B cell (primary cell): ENCODE measurements at regions not wholly inside any gene's neighbourhood (a gene's known extent, or its start where the extent isn't known, plus 50 kb on each side); places are given as distances from the start of the nearest gene placed in this dataset.

Experiments used
- ATAC-seq: fragments of 200-7000 bp; cut with Tn5 transposase; one replicate; pipeline ENCODE4 v1.10.0; 2021; ENCODE audit warnings: low read depth, mild to moderate bottlenecking, moderate number of reproducible peaks, moderate library complexity
- CTCF ChIA-PET: fragments of 350-600 bp; sonication (Branson Sonifier 250); formaldehyde crosslinking; loops from one replicate; lab custom pipeline; 2021; ENCODE audit warnings: antibody characterized with exemption, inconsistent platforms; lab: Charles Lee
- POLR2A ChIA-PET: fragments of 350-600 bp; sonication (Branson Sonifier 250); formaldehyde crosslinking; loops from one replicate; lab custom pipeline; 2021; ENCODE audit warnings: antibody characterized with exemption; lab: Charles Lee
- DNase-seq: peaks from one replicate; pipeline ENCODE4 v3.0.0; 2013
- H2AFZ ChIP-seq: 2 replicates; pipeline ENCODE4 v1.6.1; 2012; ENCODE audit warnings: mild to moderate bottlenecking, low read depth, low read length; ENCODE audit not compliant: insufficient read depth, poor library complexity, severe bottlenecking
- H3K27ac ChIP-seq, 2 donors: 1 replicate in 1 of 2; 2 replicates in 1 of 2; pipeline ENCODE4 v1.5.1; 2012 to 2013; ENCODE audit warnings: low read length in 2 of 2, mild to moderate bottlenecking in 2 of 2, moderate library complexity in 1 of 2
- H3K27me3 ChIP-seq, 4 experiments: fragments of 200-600 bp in 1 of 4; sonication (generic) in 1 of 4; replicated peaks in 1 of 4; 1 replicate in 2 of 4; 2 replicates in 2 of 4; pipeline versions ENCODE4 v1.6.1 to v1.7.0; 2013 to 2016; ENCODE audit warnings: low read length in 3 of 4, mild to moderate bottlenecking in 2 of 4, mixed read lengths in 1 of 4, moderate library complexity in 1 of 4; ENCODE audit not compliant: insufficient read depth in 4 of 4, control insufficient read depth in 3 of 4; ENCODE audit errors: control extremely low read depth in 1 of 4
- H3K36me3 ChIP-seq, 2 experiments: replicated peaks in 1 of 2; 1 replicate in 1 of 2; 2 replicates in 1 of 2; pipeline versions ENCODE4 v1.6.1 to v1.7.1; 2013; ENCODE audit warnings: low read length in 1 of 2; ENCODE audit not compliant: insufficient read depth in 2 of 2, control insufficient read depth in 1 of 2; ENCODE audit errors: control extremely low read depth in 1 of 2, extremely low read depth in 1 of 2
- H3K4me1 ChIP-seq, 2 donors: fragments of 200-600 bp in 1 of 2; sonication (generic) in 1 of 2; 1 replicate in 1 of 2; 2 replicates in 1 of 2; pipeline versions ENCODE4 v1.5.1 to v1.6.1; 2013 to 2017; ENCODE audit warnings: low read length in 2 of 2; ENCODE audit not compliant: control insufficient read depth in 2 of 2, insufficient read depth in 2 of 2
- H3K4me2 ChIP-seq: replicated peaks from 2 replicates; pipeline ENCODE3; 2012; ENCODE audit warnings: mild to moderate bottlenecking, low read depth, low read length; ENCODE audit not compliant: poor library complexity, severe bottlenecking
- H3K4me3 ChIP-seq, 5 experiments: fragments of 200-600 bp in 1 of 5; sonication (generic) in 1 of 5; 1 replicate in 3 of 5; 2 replicates in 2 of 5; pipeline versions ENCODE4 v1.5.1 to v1.7.0; 2011 to 2016; ENCODE audit warnings: low read length in 4 of 5, mild to moderate bottlenecking in 4 of 5, low read depth in 2 of 5, control low read depth in 1 of 5, moderate library complexity in 1 of 5; ENCODE audit not compliant: insufficient read depth in 1 of 5; ENCODE audit errors: control extremely low read depth in 1 of 5, extremely low read depth in 1 of 5
- H3K79me2 ChIP-seq: fragments of 200-600 bp; sonication (generic); one replicate; pipeline ENCODE4 v1.6.0; 2016; ENCODE audit warnings: low read length; ENCODE audit not compliant: control insufficient read depth, insufficient read depth
- H3K9ac ChIP-seq: fragments of 200-600 bp; sonication (generic); 2 replicates; pipeline ENCODE4 v1.6.1; 2017; ENCODE audit warnings: mild to moderate bottlenecking, low read length, moderate library complexity
- H3K9me3 ChIP-seq, 3 donors: one replicate each; pipeline versions ENCODE4 v1.6.1 to v1.7.1; 2013; ENCODE audit warnings: low read length in 2 of 3; ENCODE audit not compliant: control insufficient read depth in 2 of 3, insufficient read depth in 1 of 3; ENCODE audit errors: control extremely low read depth in 1 of 3
- H4K20me1 ChIP-seq: 2 replicates; pipeline ENCODE4 v1.6.0; 2012; ENCODE audit warnings: mild to moderate bottlenecking, low read length; ENCODE audit not compliant: insufficient read depth, control insufficient read depth, poor library complexity, severe bottlenecking
- H3K27ac Mint-ChIP-seq: one replicate; pipeline ENCODE4 v1.8.0; 2021; ENCODE audit warnings: mixed read lengths
- H3K27me3 Mint-ChIP-seq: one replicate; pipeline ENCODE4 v1.8.0; 2021; ENCODE audit warnings: mixed read lengths
- H3K4me1 Mint-ChIP-seq: one replicate; pipeline ENCODE4 v1.8.0; 2021; ENCODE audit warnings: mixed read lengths
- H3K4me3 Mint-ChIP-seq: one replicate; pipeline ENCODE4 v1.8.0; 2021; ENCODE audit warnings: mixed read lengths
- H3K9me3 Mint-ChIP-seq: one replicate; pipeline ENCODE4 v1.8.0; 2022; ENCODE audit warnings: mixed read lengths; ENCODE audit not compliant: insufficient read depth
- CTCF ChIP-seq: fragments of 200-600 bp; IDR thresholded peaks from one replicate; pipeline ENCODE4 v1.8.0; 2022; ENCODE audit warnings: antibody characterized with exemption, mild to moderate bottlenecking
- EZH2 ChIP-seq: IDR thresholded peaks from 2 replicates; pipeline ENCODE4 v1.6.1; 2012; ENCODE audit warnings: borderline replicate concordance, low read depth, mild to moderate bottlenecking, moderate library complexity, low read length; ENCODE audit not compliant: insufficient read depth, poor library complexity, severe bottlenecking
- WGBS: methylation state at CpG from one replicate; pipeline ENCODE4 v1.1.5; 2013; ENCODE audit warnings: missing lambda C conversion rate; ENCODE audit not compliant: insufficient coverage; 5-methylcytosine and 5-hydroxymethylcytosine counted together
- intact Hi-C: fragments of 100-400 bp; cut with micrococcal nuclease; formaldehyde crosslinking; loops from one replicate; pipeline ENCODE4 v1.10.0; 2022

DNA sequence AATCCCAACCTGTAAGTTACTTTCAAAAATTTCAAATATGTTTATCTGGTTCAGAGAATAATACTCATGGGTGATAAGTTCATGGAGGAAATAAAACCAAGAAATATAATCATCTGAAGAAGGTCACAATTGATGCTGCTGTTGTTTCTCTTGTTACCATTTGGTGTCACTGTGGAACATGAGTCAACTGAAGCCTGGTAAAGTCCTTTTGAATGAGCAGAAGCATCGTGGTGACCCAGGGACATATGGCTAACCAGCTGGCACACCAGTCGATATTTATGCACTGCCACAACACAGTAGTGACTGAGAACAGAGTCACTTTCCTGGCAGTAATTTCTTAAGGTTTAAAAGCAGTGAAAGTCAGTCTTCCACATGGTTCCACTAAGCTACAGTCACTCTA, 612.9 kb upstream of the TLE4 start:
- H3K36me3 ChIP-seq, result no peaks in the 10 kb centered on the region
- Mint-ChIP-seq H3K4me3 (no peak overlapping the region), H3K9me3 (peaks cover 10% of the 10 kb centered on the region), H3K27ac (no peak overlapping the region), H3K4me1 (no peaks in the 10 kb centered on the region), H3K27me3 (no peaks in the 10 kb centered on the region)
- WGBS, result 80% methylated on average over 1 of the region's 2 CpGs
- H3K9ac ChIP-seq, result no peak overlapping the region
- H3K27me3 ChIP-seq, result no peaks in the 10 kb centered on the region
- H3K4me2 ChIP-seq, result no peak overlapping the region
- ChIA-PET POLR2A (no interaction called here), CTCF (no interaction called here)
- H3K4me3 ChIP-seq, result no peak overlapping the region
- H3K9me3 ChIP-seq, result peaks cover 0 to 10% (median 7%) of the 10 kb centered on the region in 3 donors
- intact Hi-C loops, result no loop called here
- ATAC-seq (no peak), DNase-seq (no peak)
- no peaks in the 10 kb centered on the region for H3K79me2 ChIP-seq
- H3K4me1 ChIP-seq, result no peaks in the 10 kb centered on the region
- no peak overlapping the region for H3K27ac ChIP-seq
- H4K20me1 ChIP-seq, result no peaks in the 10 kb centered on the region
- TF ChIP-seq CTCF (no peak), EZH2 (no peak)
- H2AFZ ChIP-seq, result no peak overlapping the region

GRCh38 chr9:78962156-78962555, 609.6 kb upstream of the TLE4 start:
- no peak overlapping the region for H2AFZ ChIP-seq
- POLR2A ChIA-PET, result no interaction called here
- WGBS, result no CpG with 5 or more reads among the region's 2 CpGs
- DNase-seq (no peak), ATAC-seq (no peak)
- H4K20me1 ChIP-seq, result no peaks in the 10 kb centered on the region
- Mint-ChIP-seq H3K4me3 (no peak overlapping the region), H3K27ac (no peak overlapping the region), H3K9me3 (peaks cover 8% of the 10 kb centered on the region), H3K27me3 (no peaks in the 10 kb centered on the region), H3K4me1 (no peaks in the 10 kb centered on the region)
- no peaks in the 10 kb centered on the region for H3K36me3 ChIP-seq
- no peak overlapping the region for H3K27ac ChIP-seq
- no peaks in the 10 kb centered on the region for H3K27me3 ChIP-seq
- CTCF ChIA-PET, result no interaction called here
- H3K79me2 ChIP-seq, result no peaks in the 10 kb centered on the region
- TF ChIP-seq CTCF (no peak), EZH2 (no peak)
- no peak overlapping the region for H3K9ac ChIP-seq
- intact Hi-C loops, result no loop called here
- H3K4me3 ChIP-seq, result no peak overlapping the region
- H3K4me2 ChIP-seq, result no peak overlapping the region
- H3K9me3 ChIP-seq, result peaks cover 0 to 10% (median 7%) of the 10 kb centered on the region in 3 donors
- no peaks in the 10 kb centered on the region for H3K4me1 ChIP-seq
